ENCODE measurements at regions not wholly inside any gene's neighbourhood (a gene's known extent, or its start where the extent isn't known, plus 50 kb on each side); places are given as distances from the start of the nearest gene placed in this dataset.
A peak's percentile ranks its signal among the peaks of the same experiment; 100 is the strongest.

- no peak for DNase-seq
Observed at GRCh38 chr14:71203306-71203705, 296.0 kb downstream of the PCNX1 start.

- DNase-seq: no peak
Observed at GRCh38 chr14:71204231-71204630, 297.0 kb downstream of the PCNX1 start.

GRCh38 chr14:71204768-71205167, 297.5 kb downstream of the PCNX1 start:
- DNase-seq: no peak

- DNase-seq: no peak
Observed at GRCh38 chr14:71206123-71206522, 298.9 kb downstream of the PCNX1 start.

- DNase-seq: peak; percentile 1
Observed at GRCh38 chr14:71206766-71207371, 299.6 kb downstream of the PCNX1 start.

- DNase-seq: no peak
Observed at GRCh38 chr14:71208702-71209357, 301.6 kb downstream of the PCNX1 start.

GRCh38 chr14:71209888-71210287, 302.6 kb downstream of the PCNX1 start:
- no peak for DNase-seq

GRCh38 chr14:71212093-71212492, 304.8 kb downstream of the PCNX1 start:
- DNase-seq: no peak

- DNase-seq: no peak
Observed at GRCh38 chr14:71212683-71213107, 305.4 kb downstream of the PCNX1 start.

- DNase-seq: no peak
Observed at GRCh38 chr14:71214241-71214640, 307.0 kb downstream of the PCNX1 start.

GRCh38 chr14:71220462-71220861, 313.2 kb downstream of the PCNX1 start:
- no peak for DNase-seq

- DNase-seq: no peak
Observed at GRCh38 chr14:71221119-71221518, 313.9 kb downstream of the PCNX1 start.

GRCh38 chr14:71225113-71225512, 317.9 kb downstream of the PCNX1 start:
- no peak for DNase-seq

- DNase-seq: no peak
Observed at GRCh38 chr14:71228711-71229110, 321.5 kb downstream of the PCNX1 start.

GRCh38 chr14:71229875-71230274, 322.6 kb downstream of the PCNX1 start:
- DNase-seq: no peak

GRCh38 chr14:71230897-71231296, 323.6 kb downstream of the PCNX1 start:
- no peak for DNase-seq

GRCh38 chr14:71231521-71232393, 324.5 kb downstream of the PCNX1 start:
- DNase-seq: no peak

- DNase-seq: no peak
Observed at GRCh38 chr14:71232506-71232905, 325.2 kb downstream of the PCNX1 start.

GRCh38 chr14:71235875-71236274, 328.6 kb downstream of the PCNX1 start:
- no peak for DNase-seq

- DNase-seq: no peak
Observed at GRCh38 chr14:71236487-71236886, 329.2 kb downstream of the PCNX1 start.

GRCh38 chr14:71237556-71237955, 330.3 kb downstream of the PCNX1 start:
- no peak for DNase-seq

- DNase-seq: no peak
Observed at GRCh38 chr14:71238835-71239234, 331.6 kb downstream of the PCNX1 start.

- no peak for DNase-seq
Observed at GRCh38 chr14:71240171-71240570, 332.9 kb downstream of the PCNX1 start.

All from GOT3 (cell line).